AG04450 (cell line): ENCODE measurements at regions not wholly inside any gene's neighbourhood (a gene's known extent, or its start where the extent isn't known, plus 50 kb on each side); places are given as distances from the start of the nearest gene placed in this dataset.

Source experiments
- CTCF ChIA-PET: fragments of 300-600, 350-600 bp; formaldehyde crosslinking; extraction: SDS; loops from one replicate; lab custom pipeline; 2022; ENCODE audit warnings: antibody characterized with exemption, inconsistent platforms; lab: Charles Lee
- POLR2A ChIA-PET: fragments of 350-600 bp; formaldehyde crosslinking; extraction: SDS; loops from one replicate; lab custom pipeline; 2021; ENCODE audit warnings: antibody characterized with exemption, inconsistent platforms; lab: Yijun Ruan, JAX
- DNase-seq: peaks from one replicate; pipeline ENCODE4 v3.0.0-alpha.2; 2011; ENCODE audit warnings: low read depth, low spot score
- H3K27ac ChIP-seq: one replicate; pipeline ENCODE4 v1.5.1; 2012; ENCODE audit warnings: low read depth, low read length, control low read depth
- H3K27me3 ChIP-seq: one replicate; pipeline ENCODE4 v1.6.0; 2012; ENCODE audit warnings: low read length; ENCODE audit not compliant: control insufficient read depth, insufficient read depth
- H3K4me3 ChIP-seq: 2 replicates; pipeline ENCODE4 v1.5.1; 2011; ENCODE audit warnings: mild to moderate bottlenecking, low read depth, low read length, control low read depth
- H3K9me3 ChIP-seq: 2 replicates; pipeline ENCODE4 v1.5.1; 2012; ENCODE audit warnings: low read length; ENCODE audit not compliant: control insufficient read depth, insufficient read depth
- CTCF ChIP-seq: IDR thresholded peaks from 2 replicates; pipeline ENCODE4 v1.5.1; 2011; ENCODE audit warnings: low read depth, low read length, control low read depth, inconsistent platforms

- CTCF ChIA-PET = no interaction called here
- Histone ChIP-seq H3K4me3 (no peak overlapping the region), H3K27ac (no peak overlapping the region), H3K9me3 (no peaks in the 10 kb centered on the region), H3K27me3 (no peaks in the 10 kb centered on the region)
- TF ChIP-seq CTCF = no peak
- POLR2A ChIA-PET = no interaction called here
- no peak for DNase-seq
Measured at GRCh38 chr11:91986218-91986617, 238.4 kb upstream of the FAT3 start.

- ChIA-PET CTCF (no interaction called here), POLR2A (no interaction called here)
- TF ChIP-seq CTCF = no peak
- Histone ChIP-seq H3K27me3 (no peaks in the 10 kb centered on the region), H3K9me3 (no peaks in the 10 kb centered on the region), H3K4me3 (no peak overlapping the region), H3K27ac (no peak overlapping the region)
- DNase-seq = no peak
Measured at GRCh38 chr11:91984033-91984584, 240.5 kb upstream of the FAT3 start.

GRCh38 chr11:91981995-91982394 is 242.6 kb upstream of the FAT3 start:
- Histone ChIP-seq H3K9me3 (no peaks in the 10 kb centered on the region), H3K27ac (peak overlapping the region; percentile 57), H3K27me3 (no peaks in the 10 kb centered on the region), H3K4me3 (no peak overlapping the region)
- DNase-seq = peak; percentile 41
- CTCF ChIA-PET = no interaction called here
- POLR2A ChIA-PET = no interaction called here
- TF ChIP-seq CTCF = no peak

GRCh38 chr11:91979775-91980174 is 244.8 kb upstream of the FAT3 start:
- TF ChIP-seq CTCF = no peak
- Histone ChIP-seq H3K27ac (no peak overlapping the region), H3K4me3 (no peak overlapping the region), H3K27me3 (no peaks in the 10 kb centered on the region), H3K9me3 (no peaks in the 10 kb centered on the region)
- DNase-seq = no peak
- ChIA-PET CTCF (no interaction called here), POLR2A (no interaction called here)

GRCh38 chr11:91978747-91979146 is 245.9 kb upstream of the FAT3 start:
- POLR2A ChIA-PET = no interaction called here
- CTCF ChIA-PET = no interaction called here
- no peak for DNase-seq
- Histone ChIP-seq H3K27me3 (no peaks in the 10 kb centered on the region), H3K27ac (no peak overlapping the region), H3K4me3 (no peak overlapping the region), H3K9me3 (no peaks in the 10 kb centered on the region)
- TF ChIP-seq CTCF = no peak
